ENCODE measurements at regions not wholly inside any gene's neighbourhood (a gene's known extent, or its start where the extent isn't known, plus 50 kb on each side); places are given as distances from the start of the nearest gene placed in this dataset.

DNA sequence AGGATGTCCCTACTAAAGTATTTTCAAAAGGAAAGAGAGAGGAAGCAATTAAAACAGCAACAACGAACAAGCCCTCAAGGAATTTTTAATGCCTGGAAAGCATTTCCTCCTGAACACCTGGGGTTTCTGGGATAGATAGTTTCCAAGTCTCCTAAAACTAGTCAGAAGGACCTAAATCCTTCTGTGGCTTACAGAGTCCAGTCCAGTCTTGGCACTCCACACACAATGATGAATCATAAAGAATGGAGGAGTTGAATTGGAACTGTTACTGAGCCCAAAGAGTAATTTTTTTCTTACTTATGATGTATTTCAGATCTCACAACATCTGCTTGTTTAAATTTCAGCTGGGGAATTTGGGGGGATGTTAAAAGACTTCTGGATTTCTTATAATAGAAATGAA is 144.6 kb upstream of the SETBP1 start:
- BruUV-seq (replicated peaks), result no TSS peak
- intact Hi-C loops (cut with micrococcal nuclease; ENCODE audit: unreplicated experiment), result no loop called here
- ChIA-PET POLR2A (ENCODE audit: low non-redundant PET) (no interaction called here), CTCF (no interaction called here)
- peak; percentile 18 for DNase-seq (ENCODE audit: low spot score)
- H3K9me3 ChIP-seq (ENCODE audit: low read depth, low read length, poor library complexity, severe bottlenecking), result no peaks in the 10 kb centered on the region
- no peak for TF ChIP-seq EZH2 (IDR thresholded peaks at IDR 0.05; ENCODE audit: borderline replicate concordance, low read depth, low read length, poor library complexity, severe bottlenecking)
- H3K27me3 ChIP-seq (replicated peaks; ENCODE audit: insufficient read depth, low read depth, low read length, poor library complexity), result no peaks in the 10 kb centered on the region
- no peaks in the 10 kb centered on the region for H3K36me3 ChIP-seq (ENCODE audit: insufficient read depth, low read length, poor library complexity, severe bottlenecking)
- no peak overlapping the region for H3K27ac ChIP-seq (ENCODE audit: low read depth, low read length, poor library complexity, severe bottlenecking)
- H3K4me3 ChIP-seq (ENCODE audit: low read depth, low read length, poor library complexity, severe bottlenecking), result no peak overlapping the region
- no peaks in the 10 kb centered on the region for H3K4me1 ChIP-seq (ENCODE audit: insufficient read depth, low read length, poor library complexity, severe bottlenecking)

DNA sequence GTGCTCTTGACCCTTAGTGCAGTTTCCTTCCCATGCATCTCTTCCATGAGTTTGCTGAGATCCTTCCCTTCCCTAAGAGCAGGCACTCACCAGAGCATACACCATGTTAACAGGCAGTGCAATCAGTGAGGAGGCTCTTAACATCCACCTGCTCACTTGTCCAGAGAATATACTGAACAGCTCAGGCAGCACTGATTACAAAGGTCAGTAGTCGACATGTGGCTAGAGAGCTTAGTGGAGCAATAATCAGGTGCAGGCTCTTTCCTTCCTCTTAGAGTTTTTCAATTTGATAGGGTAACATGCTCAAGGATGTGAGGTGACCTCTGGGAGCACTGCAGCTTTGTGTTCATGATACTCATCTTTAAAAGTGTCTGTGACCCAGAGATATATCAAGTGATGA is 144.1 kb upstream of the SETBP1 start:
- no peaks in the 10 kb centered on the region for H3K27me3 ChIP-seq (replicated peaks; ENCODE audit: insufficient read depth, low read depth, low read length, poor library complexity)
- H3K4me3 ChIP-seq (ENCODE audit: low read depth, low read length, poor library complexity, severe bottlenecking), result no peak overlapping the region
- no peaks in the 10 kb centered on the region for H3K9me3 ChIP-seq (ENCODE audit: low read depth, low read length, poor library complexity, severe bottlenecking)
- TF ChIP-seq EZH2 (IDR thresholded peaks at IDR 0.05; ENCODE audit: borderline replicate concordance, low read depth, low read length, poor library complexity, severe bottlenecking), result no peak
- TF ChIP-seq, protein P1, sequence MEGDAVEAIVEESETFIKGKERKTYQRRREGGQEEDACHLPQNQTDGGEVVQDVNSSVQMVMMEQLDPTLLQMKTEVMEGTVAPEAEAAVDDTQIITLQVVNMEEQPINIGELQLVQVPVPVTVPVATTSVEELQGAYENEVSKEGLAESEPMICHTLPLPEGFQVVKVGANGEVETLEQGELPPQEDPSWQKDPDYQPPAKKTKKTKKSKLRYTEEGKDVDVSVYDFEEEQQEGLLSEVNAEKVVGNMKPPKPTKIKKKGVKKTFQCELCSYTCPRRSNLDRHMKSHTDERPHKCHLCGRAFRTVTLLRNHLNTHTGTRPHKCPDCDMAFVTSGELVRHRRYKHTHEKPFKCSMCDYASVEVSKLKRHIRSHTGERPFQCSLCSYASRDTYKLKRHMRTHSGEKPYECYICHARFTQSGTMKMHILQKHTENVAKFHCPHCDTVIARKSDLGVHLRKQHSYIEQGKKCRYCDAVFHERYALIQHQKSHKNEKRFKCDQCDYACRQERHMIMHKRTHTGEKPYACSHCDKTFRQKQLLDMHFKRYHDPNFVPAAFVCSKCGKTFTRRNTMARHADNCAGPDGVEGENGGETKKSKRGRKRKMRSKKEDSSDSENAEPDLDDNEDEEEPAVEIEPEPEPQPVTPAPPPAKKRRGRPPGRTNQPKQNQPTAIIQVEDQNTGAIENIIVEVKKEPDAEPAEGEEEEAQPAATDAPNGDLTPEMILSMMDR (conservative IDR thresholded peaks at IDR 0.05; ENCODE audit: low read depth, low read length), result no peak
- H3K27ac ChIP-seq (ENCODE audit: low read depth, low read length, poor library complexity, severe bottlenecking), result no peak overlapping the region
- ChIA-PET CTCF (no interaction called here), POLR2A (ENCODE audit: low non-redundant PET) (no interaction called here)
- intact Hi-C loops (cut with micrococcal nuclease; ENCODE audit: unreplicated experiment), result no loop called here
- no peaks in the 10 kb centered on the region for H3K36me3 ChIP-seq (ENCODE audit: insufficient read depth, low read length, poor library complexity, severe bottlenecking)
- BruUV-seq (replicated peaks), result no TSS peak
- DNase-seq (ENCODE audit: low spot score), result no peak
- no peaks in the 10 kb centered on the region for H3K4me1 ChIP-seq (ENCODE audit: insufficient read depth, low read length, poor library complexity, severe bottlenecking)

DNA sequence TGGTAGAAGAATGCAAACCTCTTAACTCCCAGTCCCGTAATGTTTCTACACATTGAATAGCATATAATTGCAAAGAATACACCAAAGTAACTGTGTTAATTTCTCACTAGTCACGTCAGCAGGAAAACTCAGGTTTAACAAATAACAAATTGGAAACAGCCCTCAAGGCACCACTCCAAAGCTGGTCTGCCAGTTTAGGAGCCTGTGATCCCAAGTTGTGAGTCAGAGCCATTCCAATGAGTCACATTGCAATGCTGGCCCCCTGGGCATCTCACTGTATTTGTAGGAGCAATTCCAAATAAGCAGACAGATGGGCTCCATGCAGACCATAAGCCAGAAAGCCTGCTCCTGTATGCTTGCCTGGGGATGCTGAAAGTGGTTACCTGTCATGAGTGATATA is 143.2 kb upstream of the SETBP1 start:
- POLR2A ChIA-PET (ENCODE audit: low non-redundant PET), result no interaction called here
- Histone ChIP-seq H3K27me3 (replicated peaks; ENCODE audit: insufficient read depth, low read depth, low read length, poor library complexity) (no peaks in the 10 kb centered on the region), H3K4me1 (ENCODE audit: insufficient read depth, low read length, poor library complexity, severe bottlenecking) (no peaks in the 10 kb centered on the region), H3K4me3 (ENCODE audit: low read depth, low read length, poor library complexity, severe bottlenecking) (no peak overlapping the region), H3K9me3 (ENCODE audit: low read depth, low read length, poor library complexity, severe bottlenecking) (no peaks in the 10 kb centered on the region), H3K36me3 (ENCODE audit: insufficient read depth, low read length, poor library complexity, severe bottlenecking) (no peaks in the 10 kb centered on the region), H3K27ac (ENCODE audit: low read depth, low read length, poor library complexity, severe bottlenecking) (no peak overlapping the region)
- TF ChIP-seq, protein P1 (conservative IDR thresholded peaks at IDR 0.05; ENCODE audit: low read depth, low read length), result no peak
- TF ChIP-seq EZH2 (IDR thresholded peaks at IDR 0.05; ENCODE audit: borderline replicate concordance, low read depth, low read length, poor library complexity, severe bottlenecking), result no peak
- no TSS peak for BruUV-seq (replicated peaks)
- DNase-seq (ENCODE audit: low spot score), result peak; percentile 54
- intact Hi-C loops (cut with micrococcal nuclease; ENCODE audit: unreplicated experiment), result no loop called here
- CTCF ChIA-PET, result no interaction called here

DNA sequence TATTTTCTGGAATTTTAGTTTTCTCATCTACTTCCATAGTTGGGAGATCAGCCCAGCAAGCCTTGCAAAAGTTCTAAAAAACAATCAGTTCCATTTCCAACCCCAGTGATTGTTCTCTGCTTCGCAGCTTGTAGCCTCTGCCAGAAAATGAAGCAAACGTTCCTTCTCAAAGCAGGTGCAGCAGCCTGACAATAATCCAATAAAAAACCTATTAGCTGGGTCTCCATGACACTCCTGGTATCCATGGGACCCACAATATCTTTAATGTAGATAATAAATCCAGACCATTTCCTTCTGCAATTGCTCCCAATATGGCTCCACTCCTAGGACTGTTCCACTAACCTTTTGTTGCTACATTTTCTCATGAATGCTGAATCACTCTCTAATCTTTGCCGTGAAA is 140.8 kb upstream of the SETBP1 start:
- no TSS peak for BruUV-seq (replicated peaks)
- Histone ChIP-seq H3K4me3 (ENCODE audit: low read depth, low read length, poor library complexity, severe bottlenecking) (no peak overlapping the region), H3K4me1 (ENCODE audit: insufficient read depth, low read length, poor library complexity, severe bottlenecking) (no peaks in the 10 kb centered on the region), H3K27ac (ENCODE audit: low read depth, low read length, poor library complexity, severe bottlenecking) (no peak overlapping the region), H3K36me3 (ENCODE audit: insufficient read depth, low read length, poor library complexity, severe bottlenecking) (no peaks in the 10 kb centered on the region), H3K9me3 (ENCODE audit: low read depth, low read length, poor library complexity, severe bottlenecking) (no peaks in the 10 kb centered on the region), H3K27me3 (replicated peaks; ENCODE audit: insufficient read depth, low read depth, low read length, poor library complexity) (no peaks in the 10 kb centered on the region)
- ChIA-PET POLR2A (ENCODE audit: low non-redundant PET) (no interaction called here), CTCF (no interaction called here)
- intact Hi-C loops (cut with micrococcal nuclease; ENCODE audit: unreplicated experiment), result no loop called here
- DNase-seq (ENCODE audit: low spot score), result no peak
- no peak for TF ChIP-seq EZH2 (IDR thresholded peaks at IDR 0.05; ENCODE audit: borderline replicate concordance, low read depth, low read length, poor library complexity, severe bottlenecking)
- TF ChIP-seq, protein P1 (conservative IDR thresholded peaks at IDR 0.05; ENCODE audit: low read depth, low read length), result no peak

Data from A673 (cell line).